T47D (cell line): ENCODE measurements at regions not wholly inside any gene's neighbourhood (a gene's known extent, or its start where the extent isn't known, plus 50 kb on each side); places are given as distances from the start of the nearest gene placed in this dataset.
"Not testable (repeated sequence)": the region's sequence is repeated elsewhere in the genome, so short reads cannot be mapped to it uniquely, and the experiment has no call there.

Source experiments
- DNase-seq, 2 experiments: peaks; one replicate each; pipeline versions ENCODE4 v3.0.0 to v3.0.0-alpha.2; 2011 to 2012; ENCODE audit warnings: low read depth in 1 of 2, low spot score in 1 of 2
- JUND ChIP-seq: IDR thresholded peaks from 2 replicates; pipeline ENCODE4 v1.6.1; 2012; ENCODE audit warnings: low read depth
- in situ Hi-C: cut with HindIII; loops from 2 replicates; pipeline ENCODE4 v1.10.0; 2016; ENCODE audit warnings: low sequenced_read_pairs, low pct_unique_long_range_greater_than_20kb

DNA sequence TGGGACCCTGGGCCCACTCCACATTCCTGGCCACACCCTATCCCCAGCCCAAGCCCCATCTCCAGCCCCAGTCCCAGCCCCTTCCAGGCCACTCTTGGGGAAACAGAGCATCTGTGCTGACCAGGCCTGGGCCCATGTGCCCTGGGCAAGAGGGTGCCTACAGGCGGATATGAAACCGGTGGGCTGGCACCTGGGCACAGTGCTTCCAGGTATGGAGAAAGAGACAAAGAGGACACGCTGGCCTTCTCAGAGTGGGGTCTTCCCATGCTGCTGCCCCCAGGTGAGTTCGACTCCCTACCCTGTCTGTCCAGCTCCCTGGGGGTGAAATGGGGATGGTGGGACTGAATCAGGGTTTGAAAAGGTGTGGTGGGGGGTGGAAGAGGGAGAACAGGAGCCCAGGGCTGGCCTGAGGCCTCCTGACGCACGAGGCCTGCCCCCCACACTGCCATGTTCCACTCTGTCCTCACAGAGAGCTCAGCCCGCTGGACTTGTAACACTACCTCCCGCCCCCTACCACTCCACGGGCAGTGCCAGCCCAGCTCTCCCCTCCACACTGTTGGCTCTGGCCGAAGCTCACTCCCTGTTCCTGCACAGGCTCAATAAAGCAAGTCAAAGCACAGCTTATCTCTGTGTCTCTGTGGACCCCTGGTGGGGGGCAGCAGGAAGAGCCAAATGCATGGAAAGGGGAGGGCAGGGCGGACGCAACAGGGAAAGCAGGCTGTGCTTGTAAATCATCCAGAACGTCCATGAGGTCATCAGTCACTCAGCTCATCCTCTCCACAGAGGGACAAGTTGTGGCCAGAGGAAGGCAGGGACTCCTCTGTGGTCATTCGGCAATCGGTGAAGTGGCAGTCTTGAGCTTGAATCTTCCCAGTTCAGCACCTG is 71.1 kb upstream of the TMEM97 start:
- in situ Hi-C loops = no loop called here
- DNase-seq = no peak
- TF ChIP-seq JUND = no peak

DNA sequence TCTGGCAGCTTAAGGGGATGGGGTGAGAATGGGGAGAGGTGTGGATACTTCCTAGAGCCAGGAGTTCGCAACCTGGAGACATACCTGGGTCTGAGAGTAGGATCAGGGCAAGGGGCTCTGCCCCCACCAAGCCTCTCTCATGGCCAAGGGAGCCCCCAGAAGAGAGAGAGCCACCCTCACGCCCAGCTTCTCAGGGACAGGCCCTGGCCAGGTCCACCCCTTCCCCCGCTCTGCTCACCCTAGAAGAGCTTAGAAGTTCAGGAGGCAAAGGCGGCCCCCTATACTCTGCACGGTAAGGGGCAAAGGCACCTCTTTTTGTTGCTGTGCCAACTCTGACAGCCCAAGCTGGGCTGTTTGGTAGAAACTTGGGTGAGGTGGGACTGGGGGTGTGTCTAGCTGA is 69.3 kb upstream of the TMEM97 start:
- TF ChIP-seq JUND = no peak
- in situ Hi-C loops = no loop called here

DNA sequence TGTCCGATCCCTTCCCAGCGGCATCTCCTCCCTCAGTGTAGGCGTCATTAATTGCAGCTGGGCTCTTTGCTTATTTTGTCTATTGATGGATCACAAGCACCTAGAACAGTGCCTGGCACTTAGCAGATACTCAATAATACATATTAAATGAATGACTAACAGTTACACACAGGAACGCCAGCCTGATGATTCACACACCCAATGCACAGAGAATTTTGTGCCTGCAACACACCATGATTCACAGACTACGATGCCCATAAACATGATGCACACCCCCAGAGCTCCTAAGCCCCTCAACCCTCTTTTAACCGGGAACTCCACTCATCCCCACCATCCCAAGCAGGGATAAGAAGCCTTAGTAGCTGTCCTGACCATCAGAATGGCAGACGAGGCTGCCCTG is 66.6 kb upstream of the TMEM97 start:
- in situ Hi-C loops = no loop called here
- TF ChIP-seq JUND = no peak
- no peak for DNase-seq

More for the DNA sequence above, 69.3 kb upstream of the TMEM97 start:
- no peak for DNase-seq

DNA sequence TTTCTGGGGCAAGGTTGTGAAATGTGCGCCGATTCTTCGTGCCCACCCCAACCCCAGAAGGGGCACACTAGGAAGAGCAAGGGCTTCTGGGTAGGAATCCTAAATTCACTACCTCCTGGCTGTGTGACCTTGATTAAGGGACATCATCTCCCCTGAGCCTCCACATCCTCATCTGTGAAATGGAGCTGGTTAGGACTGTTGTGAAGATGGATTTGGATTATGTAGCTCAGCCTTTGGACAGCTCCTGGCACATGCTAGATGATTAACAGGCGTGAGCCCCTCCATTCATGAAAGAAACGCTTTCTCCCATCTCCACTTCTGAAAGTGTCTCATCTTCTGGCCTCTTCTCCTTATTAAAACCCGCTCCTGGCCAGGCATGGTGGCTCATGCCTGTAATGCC is 65.3 kb upstream of the TMEM97 start:
- in situ Hi-C loops = no loop called here

DNA sequence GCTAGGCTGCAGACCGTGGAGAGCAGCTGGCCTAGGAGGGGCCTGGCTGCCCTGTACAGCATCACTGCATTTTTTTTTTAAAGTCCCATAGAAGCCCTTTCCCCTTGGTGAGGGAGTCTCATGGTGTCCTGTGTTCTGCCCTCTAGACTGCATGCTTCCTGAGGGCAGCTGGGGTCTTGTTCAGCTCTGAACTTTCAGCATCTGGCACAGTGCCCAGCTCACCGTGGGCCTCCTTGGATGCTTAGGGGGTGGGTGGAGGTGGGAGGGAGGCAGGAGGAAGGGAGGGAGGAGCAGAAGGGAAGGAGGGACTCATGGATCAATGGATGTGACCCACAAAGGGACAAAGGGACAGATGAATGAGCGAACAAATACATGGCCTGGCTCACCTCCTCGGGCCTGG is 63.4 kb upstream of the TMEM97 start:
- no peak for DNase-seq
- in situ Hi-C loops = no loop called here
- TF ChIP-seq JUND = no peak

More for the DNA sequence above, 65.3 kb upstream of the TMEM97 start:
- no peak for TF ChIP-seq JUND
- no peak for DNase-seq

DNA sequence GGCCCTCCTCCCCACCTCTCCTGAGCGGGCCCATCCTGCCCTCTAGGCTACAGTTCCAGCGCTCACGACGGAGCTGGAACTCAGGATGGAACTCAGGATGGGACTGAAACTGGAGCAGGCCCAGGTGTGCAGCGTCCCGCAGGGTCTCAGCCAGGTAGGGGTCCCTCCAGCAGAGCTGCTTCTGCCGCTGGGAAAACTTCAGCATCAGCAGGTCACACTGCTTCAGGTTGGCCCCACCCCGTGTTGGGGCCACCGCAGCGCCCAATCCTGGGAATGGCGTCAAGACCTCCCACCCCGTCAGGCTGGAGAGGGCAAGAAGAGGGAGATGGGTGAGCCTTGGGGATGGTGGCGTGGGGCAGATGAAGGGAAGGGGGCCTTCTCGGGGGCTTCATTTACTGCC is 62.6 kb upstream of the TMEM97 start:
- DNase-seq = no peak
- TF ChIP-seq JUND = no peak
- in situ Hi-C loops = no loop called here

DNA sequence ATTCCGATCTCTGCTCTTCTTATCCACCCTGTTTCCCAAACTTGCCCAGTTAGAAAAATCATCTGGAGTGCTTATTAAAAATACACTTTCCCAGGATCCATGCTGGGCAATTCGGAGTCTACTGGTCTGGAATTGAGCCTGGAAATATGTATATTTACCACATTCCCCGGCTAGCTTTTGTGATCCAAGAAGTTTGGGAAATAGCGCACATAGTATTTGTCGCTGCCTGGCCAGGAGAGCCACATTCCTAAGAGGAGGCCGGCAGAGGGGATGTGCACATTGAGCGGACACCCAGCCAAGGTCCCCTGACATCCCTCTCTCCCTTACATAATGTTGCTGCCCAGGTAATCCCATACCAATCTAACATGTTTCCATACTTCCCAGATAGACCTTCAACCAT is 62.1 kb upstream of the TMEM97 start:
- in situ Hi-C loops = no loop called here
- DNase-seq = no peak
- TF ChIP-seq JUND = no peak

DNA sequence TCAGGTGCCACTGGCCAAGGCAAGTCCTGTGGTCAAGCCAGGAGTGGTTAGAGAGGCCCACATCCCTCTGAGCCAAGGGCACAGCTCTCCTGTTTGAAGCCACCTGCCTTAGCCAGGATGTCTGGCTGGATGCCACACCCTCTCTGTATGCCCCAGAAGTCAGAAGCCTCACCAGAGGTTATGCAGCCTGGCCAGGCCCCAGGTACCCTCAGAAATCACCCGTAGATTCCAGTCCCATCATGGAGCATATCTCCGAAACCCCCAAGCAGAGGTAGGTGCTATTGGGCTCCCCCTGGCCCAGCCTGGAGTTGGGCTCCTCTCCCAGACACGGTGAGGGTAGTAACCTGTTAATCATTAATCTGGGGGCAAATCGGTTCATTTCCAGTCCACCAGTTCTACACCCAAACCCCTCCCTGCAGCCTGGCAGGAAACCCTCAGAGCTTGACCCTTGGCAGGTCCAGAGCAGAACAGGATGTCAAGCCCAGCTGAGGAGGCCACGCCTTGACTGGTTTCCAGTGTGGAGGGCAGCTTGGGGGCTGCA is 60.6 kb upstream of the TMEM97 start:
- in situ Hi-C loops = no loop called here
- DNase-seq = no peak
- TF ChIP-seq JUND = no peak

DNA sequence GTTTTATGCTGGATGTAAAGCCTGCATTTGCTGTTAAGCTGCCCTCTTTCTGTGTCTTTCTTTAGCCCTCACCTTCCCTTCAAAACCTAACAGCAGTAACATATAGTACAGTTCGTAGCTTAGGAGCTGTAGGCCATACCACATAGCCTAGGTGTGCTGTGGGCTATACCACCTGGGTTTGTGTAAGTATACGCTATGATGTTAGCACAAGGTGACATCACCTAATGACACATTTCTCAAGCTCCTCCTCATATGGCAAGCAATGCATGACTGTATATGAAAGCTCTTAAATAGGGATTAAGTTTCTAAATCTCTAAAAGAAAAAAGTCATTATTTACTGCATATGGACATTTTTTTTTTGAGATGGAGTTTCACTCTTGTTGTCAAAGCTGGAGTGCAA is 57.8 kb upstream of the TMEM97 start:
- in situ Hi-C loops = no loop called here
- no peak for TF ChIP-seq JUND
- DNase-seq = no peak

DNA sequence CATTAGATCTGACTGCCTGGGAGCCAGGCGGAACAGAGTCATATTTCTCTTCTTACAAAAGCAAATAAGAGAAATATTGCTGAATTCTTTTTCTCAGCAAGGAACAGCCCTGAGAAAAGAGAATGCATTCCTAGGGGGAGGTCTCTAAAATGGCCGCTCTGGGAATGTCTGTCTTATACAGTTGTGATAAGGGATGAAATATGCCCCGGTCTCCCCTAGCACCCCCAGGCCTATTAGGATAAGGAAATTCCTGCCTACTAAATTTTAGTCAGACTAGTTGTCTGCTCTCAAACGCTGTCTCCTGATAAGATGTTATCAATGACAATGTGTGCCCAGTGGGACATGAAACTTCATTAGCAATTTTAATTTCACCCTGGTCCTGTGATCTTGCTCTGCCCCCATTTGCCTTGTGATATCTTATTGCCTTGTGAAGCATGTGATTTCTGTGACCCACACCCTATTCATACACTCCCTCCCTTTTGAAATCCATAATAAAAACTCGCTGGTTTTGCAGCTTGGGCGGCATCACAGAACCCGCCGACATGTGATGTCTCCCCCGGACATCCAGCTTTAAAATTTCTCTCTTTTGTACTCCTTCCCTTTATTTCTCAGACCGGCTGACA is 56.8 kb upstream of the TMEM97 start:
- in situ Hi-C loops = not testable (repeated sequence)
- peak in 1 of 2 experiments; percentile 22 for DNase-seq

DNA sequence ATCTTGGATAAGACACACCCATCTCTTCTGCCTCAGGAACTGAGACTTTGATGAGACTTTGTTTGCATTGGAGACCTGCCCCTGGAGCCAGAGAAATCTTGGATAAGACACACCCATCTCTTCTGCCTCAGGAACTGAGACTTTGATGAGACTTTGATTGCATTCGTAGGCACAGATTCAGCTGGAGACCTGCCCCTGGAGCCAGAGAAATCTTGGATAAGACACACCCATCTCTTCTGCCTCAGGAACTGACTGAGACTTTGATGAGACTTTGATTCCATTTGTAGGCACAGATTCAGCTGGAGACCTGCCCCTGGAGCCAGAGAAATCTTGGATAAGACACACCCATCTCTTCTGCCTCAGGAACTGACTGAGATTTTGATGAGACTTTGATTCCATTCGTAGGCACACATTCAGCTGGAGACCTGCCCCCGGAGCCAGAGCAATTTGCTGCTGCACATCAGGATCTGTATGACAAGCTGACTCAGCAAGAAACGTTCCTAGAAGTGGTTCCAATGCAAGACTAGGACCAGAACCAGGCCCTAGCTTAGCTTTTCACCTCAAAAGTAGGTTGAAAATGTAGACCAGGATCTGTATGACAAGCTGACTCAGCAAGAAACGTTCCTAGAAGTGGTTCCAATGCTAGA is 54.0 kb upstream of the TMEM97 start:
- DNase-seq, in situ Hi-C loops: not testable (repeated sequence)

DNA sequence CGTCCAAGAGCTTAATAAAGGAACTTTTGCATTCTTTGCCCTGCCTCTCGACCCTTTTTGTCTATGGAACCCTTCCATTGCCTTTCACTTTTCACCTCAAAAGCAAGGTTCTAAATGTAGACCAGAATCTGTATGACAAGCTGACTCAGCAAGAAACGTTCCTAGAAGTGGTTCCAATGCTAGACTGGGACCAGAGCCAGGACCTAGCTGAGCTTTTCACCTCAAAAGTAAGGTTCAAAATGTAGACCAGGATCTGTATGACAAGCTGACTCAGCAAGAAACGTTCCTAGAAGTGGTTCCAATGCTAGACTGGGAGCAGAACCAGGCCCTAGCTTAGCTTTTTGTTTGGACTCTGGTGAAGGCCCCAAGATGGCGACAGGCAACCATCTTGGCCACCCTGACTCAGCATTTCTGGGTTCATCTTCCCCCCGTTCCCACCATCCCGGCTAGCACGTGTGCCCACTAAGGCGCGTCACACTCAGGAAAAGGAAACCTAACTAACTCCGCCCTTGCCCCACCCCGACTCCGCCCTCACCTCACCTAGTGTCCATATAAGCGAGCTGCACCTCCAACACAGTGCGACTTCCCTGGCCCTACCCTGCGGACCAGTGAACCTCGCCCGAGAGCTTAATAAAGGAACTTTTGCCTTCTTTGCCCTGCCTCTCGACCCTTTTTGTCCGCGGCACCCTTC is 53.0 kb upstream of the TMEM97 start:
- DNase-seq, in situ Hi-C loops: not testable (repeated sequence)

DNA sequence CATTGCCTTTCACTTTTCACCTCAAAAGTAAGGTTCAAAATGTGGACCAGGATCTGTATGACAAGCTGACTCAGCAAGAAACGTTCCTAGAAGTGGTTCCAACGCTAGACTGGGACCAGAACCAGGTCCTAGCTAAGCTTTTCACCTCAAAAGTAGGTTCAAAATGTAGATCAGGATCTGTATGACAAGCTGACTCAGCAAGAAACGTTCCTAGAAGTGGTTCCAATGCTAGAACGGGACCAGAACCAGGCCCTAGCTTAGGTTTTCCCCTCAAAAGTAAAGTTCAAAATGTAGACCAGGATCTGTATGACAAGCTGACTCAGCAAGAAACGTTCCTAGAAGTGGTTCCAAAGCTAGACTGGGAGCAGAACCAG is 52.5 kb upstream of the TMEM97 start:
- DNase-seq, in situ Hi-C loops: not testable (repeated sequence)

DNA sequence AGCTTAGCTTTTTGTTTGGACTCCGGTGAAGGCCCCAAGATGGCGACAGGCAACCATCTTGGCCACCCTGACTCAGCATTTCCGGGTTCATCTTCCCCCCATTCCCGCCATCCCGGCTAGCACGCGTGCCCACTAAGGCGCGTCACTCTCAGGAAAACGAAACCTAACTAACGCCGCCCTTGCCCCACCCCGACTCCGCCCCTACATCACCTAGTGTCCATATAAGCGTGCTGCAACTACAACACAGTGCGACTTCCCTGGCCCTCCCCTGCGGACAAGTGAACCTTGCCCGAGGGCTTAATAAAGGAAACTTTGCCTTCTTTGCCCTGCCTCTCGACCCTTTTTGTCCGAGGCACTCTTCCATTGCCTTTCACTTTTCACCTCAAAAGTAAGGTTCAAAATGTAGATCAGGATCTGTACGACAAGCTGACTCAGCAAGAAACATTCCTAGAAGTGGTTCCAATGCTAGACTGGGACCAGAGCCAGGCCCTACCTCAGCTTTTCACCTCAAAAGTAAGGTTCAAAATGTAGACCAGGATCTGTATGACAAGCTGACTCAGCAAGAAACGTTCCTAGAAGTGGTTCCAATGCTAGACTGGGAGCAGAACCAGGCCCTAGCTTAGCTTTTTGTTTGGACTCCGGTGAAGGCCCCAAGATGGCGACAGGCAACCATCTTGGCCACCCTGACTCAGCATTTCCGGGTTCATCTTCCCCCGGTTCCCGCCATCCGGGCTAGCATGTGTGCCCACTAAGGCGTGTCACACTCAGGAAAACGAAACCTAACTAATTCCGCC is 51.9 kb upstream of the TMEM97 start:
- DNase-seq, in situ Hi-C loops: not testable (repeated sequence)
